H9 (cell line): ENCODE measurements at regions not wholly inside any gene's neighbourhood (a gene's known extent, or its start where the extent isn't known, plus 50 kb on each side); places are given as distances from the start of the nearest gene placed in this dataset.

Source experiments
- DNase-seq: peaks from one replicate; pipeline ENCODE4 v3.0.0-alpha.2; 2017
- H2AFZ ChIP-seq: one replicate; pipeline ENCODE4 v1.6.1; 2013; ENCODE audit warnings: mild to moderate bottlenecking, low read length, control low read depth, moderate library complexity
- H2AK5ac ChIP-seq: 2 replicates; pipeline ENCODE4 v1.6.1; 2013; ENCODE audit warnings: low read length, control low read depth, mixed read lengths; ENCODE audit not compliant: insufficient read length
- H2BK120ac ChIP-seq: one replicate; pipeline ENCODE4 v1.6.1; 2013; ENCODE audit warnings: low read depth, mild to moderate bottlenecking, low read length, control low read depth, inconsistent platforms; ENCODE audit not compliant: poor library complexity, severe bottlenecking
- H2BK12ac ChIP-seq: 2 replicates; pipeline ENCODE4 v1.6.1; 2013; ENCODE audit warnings: low read length, control low read depth, mixed read lengths, low read depth; ENCODE audit not compliant: insufficient read length
- H2BK15ac ChIP-seq: 2 replicates; pipeline ENCODE4 v1.6.1; 2013; ENCODE audit warnings: low read depth, low read length, control low read depth
- H2BK20ac ChIP-seq: one replicate; pipeline ENCODE4 v1.6.1; 2013; ENCODE audit warnings: low read depth, mild to moderate bottlenecking, low read length, control low read depth, inconsistent platforms; ENCODE audit not compliant: poor library complexity, severe bottlenecking
- H2BK5ac ChIP-seq: 2 replicates; pipeline ENCODE4 v1.6.1; 2013; ENCODE audit warnings: low read length, control low read depth, mixed read lengths; ENCODE audit not compliant: insufficient read length
- H3K14ac ChIP-seq: 2 replicates; pipeline ENCODE4 v1.6.1; 2013; ENCODE audit warnings: low read length, control low read depth; ENCODE audit not compliant: insufficient read depth
- H3K18ac ChIP-seq: 2 replicates; pipeline ENCODE4 v1.6.1; 2013; ENCODE audit warnings: low read depth, mild to moderate bottlenecking, mixed read lengths, low read length, control low read depth; ENCODE audit not compliant: insufficient read length
- H3K23ac ChIP-seq: 2 replicates; pipeline ENCODE4 v1.6.1; 2013; ENCODE audit warnings: low read length, control low read depth, mixed read lengths, low read depth; ENCODE audit not compliant: insufficient read length
- H3K23me2 ChIP-seq: 2 replicates; pipeline ENCODE4 v1.6.1; 2013; ENCODE audit warnings: low read depth, mild to moderate bottlenecking, mixed read lengths, low read length, control low read depth; ENCODE audit not compliant: insufficient read length, poor library complexity, severe bottlenecking
- H3K27ac ChIP-seq: 2 replicates; pipeline ENCODE4 v1.5.1; 2013; ENCODE audit warnings: low read length, control low read depth, mixed read lengths, low read depth; ENCODE audit not compliant: insufficient read length
- H3K27me3 ChIP-seq: 2 replicates; pipeline ENCODE4 v1.6.1; 2013; ENCODE audit warnings: low read length, control low read depth, inconsistent platforms; ENCODE audit not compliant: insufficient read depth
- H3K4ac ChIP-seq: 2 replicates; pipeline ENCODE4 v1.6.1; 2013; ENCODE audit warnings: low read depth, mild to moderate bottlenecking, control low read depth, inconsistent platforms, low read length, moderate library complexity
- H3K4me1 ChIP-seq: 2 replicates; pipeline ENCODE4 v1.6.1; 2013; ENCODE audit warnings: low read length, control low read depth, inconsistent platforms; ENCODE audit not compliant: insufficient read depth
- H3K4me2 ChIP-seq: 2 replicates; pipeline ENCODE4 v1.6.1; 2013; ENCODE audit warnings: low read length, control low read depth, mixed read lengths; ENCODE audit not compliant: insufficient read length, insufficient read depth
- H3K56ac ChIP-seq: 2 replicates; pipeline ENCODE4 v1.6.1; 2013; ENCODE audit warnings: low read depth, mild to moderate bottlenecking, mixed read lengths, low read length, control low read depth; ENCODE audit not compliant: insufficient read length
- H3K79me1 ChIP-seq: 2 replicates; pipeline ENCODE4 v1.6.1; 2013; ENCODE audit warnings: low read depth, mild to moderate bottlenecking, moderate library complexity, low read length, control low read depth, inconsistent platforms; ENCODE audit not compliant: insufficient read depth, poor library complexity, severe bottlenecking
- H3K79me2 ChIP-seq: 2 replicates; pipeline ENCODE4 v1.6.1; 2013; ENCODE audit warnings: low read length, control low read depth, inconsistent platforms; ENCODE audit not compliant: insufficient read depth
- H3K9ac ChIP-seq: 2 replicates; pipeline ENCODE4 v1.6.1; 2013; ENCODE audit warnings: low read length, control low read depth, mixed read lengths; ENCODE audit not compliant: insufficient read length; ENCODE audit errors: extremely low read depth
- H3K9me3 ChIP-seq: one replicate; pipeline ENCODE4 v1.6.1; 2013; ENCODE audit warnings: low read depth, low read length, inconsistent platforms; ENCODE audit not compliant: control insufficient read depth
- H3T11ph ChIP-seq: one replicate; pipeline ENCODE4 v1.6.1; 2013; ENCODE audit warnings: mild to moderate bottlenecking, low read length, control low read depth, inconsistent platforms
- H4K20me1 ChIP-seq: one replicate; pipeline ENCODE4 v1.6.1; 2013; ENCODE audit not compliant: control insufficient read depth, insufficient read length, insufficient read depth
- H4K5ac ChIP-seq: 2 replicates; pipeline ENCODE4 v1.6.1; 2013; ENCODE audit warnings: low read depth, mild to moderate bottlenecking, mixed read lengths, low read length, control low read depth; ENCODE audit not compliant: insufficient read length
- H4K8ac ChIP-seq: replicated peaks from 2 replicates; pipeline ENCODE4 v1.6.1; 2013; ENCODE audit warnings: low read length, control low read depth, mixed read lengths, low read depth; ENCODE audit not compliant: insufficient read length
- H4K91ac ChIP-seq: 2 replicates; pipeline ENCODE4 v1.6.1; 2013; ENCODE audit warnings: low read depth, mild to moderate bottlenecking, moderate library complexity, mixed read lengths, low read length, control low read depth; ENCODE audit not compliant: insufficient read length
- H3K27ac Mint-ChIP-seq, 3 experiments: 2 replicates in 2 of 3; 3 replicates in 1 of 3; pipeline ENCODE4 v1.8.0; 2020 to 2021; ENCODE audit warnings: mixed read lengths in 3 of 3, mild to moderate bottlenecking in 1 of 3, moderate library complexity in 1 of 3
- H3K27me3 Mint-ChIP-seq: 2 replicates; pipeline ENCODE4 v1.8.0; 2021; ENCODE audit warnings: low read depth, mild to moderate bottlenecking, moderate library complexity, mixed read lengths
- H3K36me3 Mint-ChIP-seq, 3 experiments: 2 replicates in 2 of 3; 3 replicates in 1 of 3; pipeline ENCODE4 v1.8.0; 2020 to 2021; ENCODE audit warnings: low read depth in 3 of 3, mixed read lengths in 3 of 3; ENCODE audit not compliant: insufficient read depth in 1 of 3
- H3K4me1 Mint-ChIP-seq, 2 experiments: 2 replicates each; pipeline ENCODE4 v1.8.0; 2020; ENCODE audit warnings: mixed read lengths in 2 of 2
- H3K4me3 Mint-ChIP-seq, 2 experiments: 2 replicates in 1 of 2; 3 replicates in 1 of 2; pipeline ENCODE4 v1.8.0; 2020 to 2021; ENCODE audit warnings: mild to moderate bottlenecking in 2 of 2, mixed read lengths in 2 of 2, moderate library complexity in 1 of 2
- H3K9me3 Mint-ChIP-seq, 2 experiments: 2 replicates in 1 of 2; 3 replicates in 1 of 2; pipeline ENCODE4 v1.8.0; 2020; ENCODE audit warnings: mild to moderate bottlenecking in 2 of 2, mixed read lengths in 2 of 2, moderate library complexity in 1 of 2
- WGBS: extraction: QIAGEN DNeasy Blood & Tissue Kit; methylation state at CpG from one replicate; pipeline ENCODE4 v1.1.7; 2013; ENCODE audit warnings: missing lambda C conversion rate, low lambda C conversion rate, mixed read lengths; ENCODE audit not compliant: insufficient read length; ENCODE audit errors: extremely low coverage; 5-methylcytosine and 5-hydroxymethylcytosine counted together
- TF ChIP-seq, protein P1 (sequence below): fragments of 200-600 bp; sonication (generic); conservative IDR thresholded peaks from 3 replicates; pipeline ENCODE4 v1.8.0; 2021; ENCODE audit warnings: antibody characterized with exemption, mild to moderate bottlenecking

DNA sequence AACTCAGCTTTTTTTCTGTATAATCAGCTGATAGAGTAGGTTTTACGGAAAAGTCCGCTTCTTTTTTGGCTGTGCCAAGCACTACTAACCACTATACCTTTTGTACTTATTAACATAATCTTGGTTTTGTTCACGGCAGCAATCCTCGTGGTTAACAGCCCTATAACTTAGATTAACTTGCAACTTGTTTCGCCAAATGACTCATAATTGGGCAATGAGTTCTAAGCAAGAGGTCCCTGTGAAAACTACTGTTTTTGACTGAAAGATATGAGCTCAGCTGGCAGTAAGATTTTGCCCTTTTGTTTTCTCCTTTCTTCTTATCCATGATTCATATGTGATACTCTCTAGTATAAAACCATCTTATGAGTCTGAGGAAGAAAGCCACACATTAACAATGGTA, 345.0 kb upstream of the PCDH15 start:
- no peaks in the 10 kb centered on the region for H3K79me1 ChIP-seq
- H3K4ac ChIP-seq: no peak overlapping the region
- no peaks in the 10 kb centered on the region for H4K20me1 ChIP-seq
- no peak overlapping the region for H4K91ac ChIP-seq
- H3K23me2 ChIP-seq: no peaks in the 10 kb centered on the region
- H2BK5ac ChIP-seq: no peak overlapping the region
- H3K27me3 ChIP-seq: no peaks in the 10 kb centered on the region
- no peak overlapping the region for H2BK120ac ChIP-seq
- no peak overlapping the region for H3K14ac ChIP-seq
- Mint-ChIP-seq H3K27ac (no peak overlapping the region), H3K4me1 (peaks cover 0 to 8% of the 10 kb centered on the region in 2 experiments; a peak in 2 of 4 replicates), H3K4me3 (no peak overlapping the region), H3K27me3 (no peaks in the 10 kb centered on the region), H3K36me3 (peaks cover 0 to 4% (median 0%) of the 10 kb centered on the region in 3 experiments; a peak in 1 of 7 replicates), H3K9me3 (peaks cover 0 to 3% of the 10 kb centered on the region in 2 experiments; a peak in 1 of 5 replicates)
- H3K56ac ChIP-seq: no peak overlapping the region
- no peaks in the 10 kb centered on the region for H3K4me1 ChIP-seq
- H4K8ac ChIP-seq: no peak overlapping the region
- H3K9ac ChIP-seq: no peak overlapping the region
- no peak overlapping the region for H3K4me2 ChIP-seq
- no peak overlapping the region for H3K18ac ChIP-seq
- TF ChIP-seq, protein P1, sequence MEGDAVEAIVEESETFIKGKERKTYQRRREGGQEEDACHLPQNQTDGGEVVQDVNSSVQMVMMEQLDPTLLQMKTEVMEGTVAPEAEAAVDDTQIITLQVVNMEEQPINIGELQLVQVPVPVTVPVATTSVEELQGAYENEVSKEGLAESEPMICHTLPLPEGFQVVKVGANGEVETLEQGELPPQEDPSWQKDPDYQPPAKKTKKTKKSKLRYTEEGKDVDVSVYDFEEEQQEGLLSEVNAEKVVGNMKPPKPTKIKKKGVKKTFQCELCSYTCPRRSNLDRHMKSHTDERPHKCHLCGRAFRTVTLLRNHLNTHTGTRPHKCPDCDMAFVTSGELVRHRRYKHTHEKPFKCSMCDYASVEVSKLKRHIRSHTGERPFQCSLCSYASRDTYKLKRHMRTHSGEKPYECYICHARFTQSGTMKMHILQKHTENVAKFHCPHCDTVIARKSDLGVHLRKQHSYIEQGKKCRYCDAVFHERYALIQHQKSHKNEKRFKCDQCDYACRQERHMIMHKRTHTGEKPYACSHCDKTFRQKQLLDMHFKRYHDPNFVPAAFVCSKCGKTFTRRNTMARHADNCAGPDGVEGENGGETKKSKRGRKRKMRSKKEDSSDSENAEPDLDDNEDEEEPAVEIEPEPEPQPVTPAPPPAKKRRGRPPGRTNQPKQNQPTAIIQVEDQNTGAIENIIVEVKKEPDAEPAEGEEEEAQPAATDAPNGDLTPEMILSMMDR: no peak
- H2BK12ac ChIP-seq: no peak overlapping the region
- no CpG with 5 or more reads among the region's 5 CpGs for WGBS
- H3K79me2 ChIP-seq: no peaks in the 10 kb centered on the region
- no peak overlapping the region for H2BK20ac ChIP-seq
- no peak overlapping the region for H2AK5ac ChIP-seq
- no peak overlapping the region for H3T11ph ChIP-seq
- H3K27ac ChIP-seq: no peak overlapping the region
- no peak overlapping the region for H2AFZ ChIP-seq
- no peak for DNase-seq
- H4K5ac ChIP-seq: no peak overlapping the region
- no peaks in the 10 kb centered on the region for H3K9me3 ChIP-seq
- no peak overlapping the region for H2BK15ac ChIP-seq
- no peak overlapping the region for H3K23ac ChIP-seq
